Body of pancreas (tissue), 4 donors: ENCODE measurements at regions not wholly inside any gene's neighbourhood (a gene's known extent, or its start where the extent isn't known, plus 50 kb on each side); places are given as distances from the start of the nearest gene placed in this dataset.
"Not testable (repeated sequence)": the region's sequence is repeated elsewhere in the genome, so short reads cannot be mapped to it uniquely, and the experiment has no call there.

Source experiments
- CTCF ChIP-seq, 7 experiments: fragments of 450-650 bp in 4 of 7; fragments of 200-600 bp in 3 of 7; sonication (generic) in 3 of 7; IDR thresholded peaks; one replicate each; pipeline ENCODE4 v1.5.1; 2016 to 2019; ENCODE audit warnings: antibody characterized with exemption in 7 of 7
- POLR2A ChIP-seq, 3 donors: fragments of 450-650 bp; IDR thresholded peaks; one replicate each; pipeline ENCODE4 v1.6.1; 2016; ENCODE audit warnings: antibody characterized with exemption in 3 of 3, mild to moderate bottlenecking in 2 of 3

DNA sequence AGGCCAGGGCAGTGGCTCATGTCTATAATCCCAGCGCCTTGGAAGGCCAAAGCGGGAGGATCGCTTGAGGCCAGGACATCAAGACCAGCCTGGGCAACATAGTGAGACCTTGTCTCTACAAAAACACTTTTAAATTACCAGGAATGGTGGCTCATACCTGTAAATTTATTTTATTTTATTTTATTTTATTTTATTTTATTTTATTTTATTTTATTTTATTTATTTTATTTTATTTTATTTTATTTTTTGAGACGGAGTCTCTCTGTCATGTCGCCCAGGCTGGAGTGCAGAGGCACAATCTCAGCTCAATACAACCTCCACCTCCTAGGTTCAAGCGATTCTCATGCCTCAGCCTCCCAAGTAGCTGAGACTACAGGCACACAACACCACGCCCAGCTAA, 152.1 kb upstream of the AUTS2 start:
- TF ChIP-seq POLR2A, CTCF (IDR thresholded peaks at IDR 0.05): not testable (repeated sequence)
